ENCODE measurements at regions not wholly inside any gene's neighbourhood (a gene's known extent, or its start where the extent isn't known, plus 50 kb on each side); places are given as distances from the start of the nearest gene placed in this dataset.
"Not testable (repeated sequence)": the region's sequence is repeated elsewhere in the genome, so short reads cannot be mapped to it uniquely, and the experiment has no call there.

DNA sequence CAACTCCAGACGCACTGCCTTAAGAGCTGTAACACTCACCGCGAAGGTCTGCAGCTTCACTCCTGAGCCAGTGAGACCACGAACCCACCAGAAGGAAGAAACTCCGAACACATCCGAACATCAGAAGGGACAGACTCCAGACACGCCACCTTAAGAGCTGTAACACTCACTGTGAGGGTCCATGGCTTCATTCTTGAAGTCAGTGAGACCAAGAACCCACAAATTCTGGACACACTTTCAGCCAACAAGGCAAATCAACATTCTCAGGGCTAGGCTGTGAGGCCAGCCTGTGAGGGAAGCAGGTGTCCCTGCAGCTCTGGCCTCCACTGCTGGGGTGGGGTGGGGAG is 275.3 kb downstream of the ADGRD1 start:
- not testable (repeated sequence) for DNase-seq (ENCODE audit: low read depth in 2 of 3, low spot score in 1 of 3)

DNA sequence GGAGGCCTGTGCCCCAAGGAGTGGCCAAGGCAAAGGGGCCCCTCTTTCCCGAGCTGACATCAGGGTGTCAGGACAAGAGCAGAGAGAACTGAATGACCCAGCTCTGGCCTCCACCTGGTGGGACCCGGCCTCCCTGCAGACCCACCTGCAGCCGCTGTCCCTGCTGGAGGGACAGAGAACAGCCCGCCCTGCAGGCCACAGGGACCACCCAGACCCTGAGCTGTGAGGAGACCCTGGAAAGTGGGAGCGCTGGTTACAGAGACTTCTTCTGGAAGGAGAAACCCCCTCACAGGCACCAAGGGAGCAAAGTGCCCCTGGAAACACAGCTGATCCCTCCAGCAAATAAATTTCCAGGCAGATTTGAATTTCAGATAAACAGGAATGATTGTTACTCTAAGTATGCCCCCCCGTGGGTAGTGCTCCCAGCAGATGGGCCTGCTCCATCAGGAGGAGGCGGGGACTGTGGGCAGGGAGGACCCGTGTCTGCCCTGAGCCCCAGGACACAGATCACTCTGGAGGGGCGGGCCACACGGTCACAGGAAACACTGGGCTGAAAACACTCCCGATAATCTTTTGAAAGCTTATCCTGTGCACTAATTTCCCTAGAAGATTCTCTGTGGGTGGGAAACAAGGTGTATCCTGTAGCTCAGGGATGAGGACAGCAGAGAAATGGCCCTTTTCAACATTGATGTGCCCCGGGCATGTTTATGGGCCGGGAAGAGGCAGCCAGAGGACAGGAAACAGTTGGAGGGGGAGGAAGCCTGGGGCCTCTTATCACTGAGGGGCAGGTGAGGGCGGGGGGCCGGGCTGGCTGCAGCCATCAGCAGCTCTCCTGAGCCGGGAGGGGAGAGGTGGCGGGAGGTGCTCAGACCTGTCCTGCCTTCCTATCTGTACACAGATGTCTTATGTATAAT is 276.0 kb downstream of the ADGRD1 start:
- no peak for DNase-seq (ENCODE audit: low read depth in 2 of 3, low spot score in 1 of 3)

DNA sequence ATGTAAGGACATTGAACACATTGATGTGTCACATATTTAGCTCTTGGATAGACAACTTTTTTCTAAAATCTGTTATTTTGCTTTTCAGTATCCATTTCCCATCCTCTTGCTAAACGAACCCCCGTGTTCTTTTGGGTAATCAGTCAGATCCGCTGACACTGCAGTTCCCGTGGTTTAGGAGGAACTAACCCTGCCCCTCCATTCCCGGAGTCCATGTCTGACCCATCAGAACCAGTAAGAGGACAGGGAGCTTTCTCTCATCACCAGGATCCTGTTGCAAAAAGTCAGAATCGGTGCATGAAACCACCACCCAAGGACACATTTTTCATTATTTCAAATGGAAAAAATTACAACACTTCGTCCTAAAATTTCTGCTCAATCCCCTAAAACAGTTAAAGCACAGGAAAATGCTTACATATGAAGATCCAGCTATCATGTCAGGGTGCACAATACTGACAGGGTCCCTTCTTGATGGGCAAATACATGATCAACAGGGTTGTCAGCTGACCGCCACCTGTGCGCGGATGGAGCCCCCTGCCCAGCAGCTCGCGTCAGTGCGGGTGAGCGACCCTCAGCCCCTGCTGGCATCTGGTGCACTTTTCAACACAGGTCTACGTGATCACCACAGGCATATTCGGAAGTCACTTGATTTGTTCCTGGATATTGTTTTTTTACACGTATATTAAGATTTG is 276.8 kb downstream of the ADGRD1 start:
- DNase-seq (ENCODE audit: low read depth in 2 of 3, low spot score in 1 of 3), result no peak

DNA sequence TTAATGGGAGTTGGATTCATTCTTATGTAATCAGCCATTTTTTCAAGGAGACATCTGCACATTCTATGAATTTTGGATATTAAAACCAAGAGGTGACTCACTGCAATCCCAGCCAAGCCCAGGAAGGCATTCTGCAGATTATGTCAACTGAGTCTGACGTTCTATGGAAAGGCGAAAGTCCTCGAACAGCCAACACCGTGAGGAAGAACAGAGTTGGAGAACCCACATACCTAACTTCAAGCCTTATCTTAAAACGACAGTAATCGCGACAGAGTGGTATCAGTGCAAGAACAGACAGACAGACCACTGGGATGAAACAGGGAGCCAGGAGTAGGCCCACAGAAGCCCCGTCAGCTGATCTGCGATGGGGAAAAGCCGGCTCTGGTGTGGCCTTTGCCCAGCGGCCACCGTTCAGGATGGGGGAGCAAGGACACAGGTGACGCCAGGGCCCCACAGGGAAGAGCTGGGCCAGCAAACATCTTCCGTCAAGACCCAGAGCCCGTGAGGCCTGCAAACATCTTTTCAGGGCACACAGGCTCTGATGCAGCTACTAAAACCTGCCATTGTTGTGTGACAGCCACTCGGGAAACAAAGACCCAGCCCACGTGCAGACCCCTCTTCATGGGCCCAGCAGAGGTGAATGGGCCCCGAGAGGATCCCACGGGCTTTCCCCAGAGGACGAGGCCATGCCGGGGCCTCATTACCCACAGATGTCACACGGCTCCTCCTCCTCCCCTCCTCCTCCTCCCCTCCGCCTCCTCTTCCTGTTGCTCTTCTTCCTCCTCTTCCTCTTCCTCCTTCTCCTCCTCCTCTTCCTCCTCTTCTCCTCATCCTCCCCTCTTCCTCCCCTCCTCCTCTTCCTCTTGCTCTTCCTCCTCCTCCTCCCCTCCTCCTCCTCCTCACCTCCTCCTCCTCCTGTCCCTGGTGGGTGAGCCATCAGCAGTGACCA is 277.6 kb downstream of the ADGRD1 start:
- no peak for DNase-seq (ENCODE audit: low read depth in 2 of 3, low spot score in 1 of 3)

DNA sequence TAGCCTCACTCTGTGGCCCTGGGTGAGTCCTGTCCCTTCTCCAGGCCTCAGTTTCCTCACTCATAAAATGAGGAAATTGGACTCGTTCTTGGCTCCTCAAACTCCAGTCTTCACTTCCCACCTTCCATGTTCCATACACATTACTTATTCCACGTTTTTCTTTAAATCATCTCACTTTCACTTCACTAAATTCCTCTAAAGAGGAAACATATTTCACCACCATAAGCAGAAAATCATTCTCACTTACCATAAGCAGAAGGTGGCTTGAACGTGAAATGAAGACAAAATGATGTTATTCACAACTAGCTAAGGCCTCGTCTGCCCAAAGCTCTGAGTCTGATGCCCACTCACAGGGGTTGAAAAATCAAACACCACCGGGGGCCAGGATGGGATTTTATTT is 278.3 kb downstream of the ADGRD1 start:
- DNase-seq (ENCODE audit: low read depth in 2 of 3, low spot score in 1 of 3), result no peak

DNA sequence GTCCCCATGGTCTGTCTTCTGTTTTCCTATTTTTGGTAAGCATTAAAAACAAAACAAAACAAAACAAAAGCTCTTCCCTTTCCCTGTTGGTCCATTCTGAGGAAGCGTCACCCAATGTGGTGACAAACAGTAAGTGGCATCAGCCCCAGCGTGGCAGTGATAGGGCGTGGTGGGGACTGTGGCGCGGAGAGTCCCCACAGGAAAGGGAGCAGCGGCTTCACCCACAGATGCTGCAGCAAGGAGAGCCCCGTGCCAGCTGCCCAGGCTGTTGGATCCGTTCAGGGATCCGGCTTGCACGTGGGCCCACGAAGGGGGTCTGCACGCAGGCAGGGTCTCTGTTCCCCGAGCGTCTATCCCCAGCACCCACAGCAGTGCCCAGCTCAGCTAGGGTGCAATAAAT is 279.2 kb downstream of the ADGRD1 start:
- DNase-seq (ENCODE audit: low read depth in 2 of 3, low spot score in 1 of 3), result not testable (repeated sequence)

DNA sequence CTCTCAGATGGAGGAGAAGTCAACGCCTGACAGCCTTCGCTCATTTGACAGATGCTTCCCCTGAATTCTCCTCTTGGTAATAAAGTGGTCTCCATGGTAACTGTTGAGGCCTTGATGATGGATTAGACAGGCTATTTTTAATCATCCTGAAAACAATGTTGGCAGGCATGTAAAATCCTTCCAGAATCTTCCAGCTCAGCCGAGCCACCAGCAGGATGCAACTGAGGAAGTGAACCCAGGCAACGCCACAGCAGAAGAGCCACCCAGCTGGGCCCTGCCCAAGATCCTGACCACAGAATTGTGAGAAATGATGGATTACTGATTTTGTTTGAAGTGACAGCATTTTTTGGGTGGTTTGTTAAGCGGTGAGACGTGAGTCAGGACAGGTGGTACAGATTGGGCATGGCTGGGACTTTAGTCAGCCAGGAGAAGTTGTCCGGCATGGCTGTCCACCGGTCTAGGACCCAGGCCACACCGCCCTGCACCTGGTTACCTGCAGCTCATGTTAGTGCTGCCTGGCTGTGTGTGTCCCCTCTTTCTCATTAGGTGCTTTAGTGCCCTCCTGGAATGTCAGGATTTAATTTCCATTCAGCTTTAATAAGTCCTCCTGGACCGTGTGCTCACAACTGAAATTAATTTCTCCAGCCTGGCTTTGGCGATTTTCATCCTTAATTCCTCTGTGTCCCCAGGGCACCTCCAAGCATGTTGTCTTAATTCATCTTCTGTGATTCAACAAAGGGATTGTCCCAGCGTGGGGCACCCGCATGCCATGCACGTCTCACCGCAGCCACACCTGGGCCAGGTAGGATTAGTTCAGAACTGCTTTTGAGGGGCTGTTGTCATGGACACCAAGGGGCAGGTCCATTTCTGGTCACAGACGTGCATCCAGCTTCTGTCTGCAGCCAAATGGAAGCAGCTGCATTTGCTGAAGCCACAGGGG is 280.4 kb downstream of the ADGRD1 start:
- not testable (repeated sequence) for DNase-seq (ENCODE audit: low read depth in 2 of 3, low spot score in 1 of 3)

DNA sequence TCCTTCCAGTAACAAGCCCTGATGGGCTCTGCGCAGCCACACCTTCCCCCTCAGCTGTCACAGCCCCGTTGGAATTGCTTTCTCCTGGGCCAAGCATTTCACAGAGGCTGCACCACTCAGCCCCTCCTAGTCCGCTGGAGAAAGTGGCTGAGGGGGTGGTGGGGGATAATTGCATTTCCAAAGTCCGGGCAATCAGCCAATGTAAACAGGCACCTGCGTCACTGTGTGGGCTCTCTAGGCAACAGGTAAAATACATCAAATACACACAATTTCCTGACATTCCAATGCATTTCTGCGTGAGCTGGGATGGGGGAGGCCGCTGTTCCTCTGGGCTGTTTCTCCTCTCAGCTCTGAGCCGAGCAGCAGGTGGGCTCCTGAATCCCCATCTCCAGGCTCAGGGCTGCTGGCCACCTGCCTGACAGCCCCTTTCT is 281.1 kb downstream of the ADGRD1 start:
- DNase-seq (ENCODE audit: low read depth in 2 of 3, low spot score in 1 of 3), result not testable (repeated sequence)

DNA sequence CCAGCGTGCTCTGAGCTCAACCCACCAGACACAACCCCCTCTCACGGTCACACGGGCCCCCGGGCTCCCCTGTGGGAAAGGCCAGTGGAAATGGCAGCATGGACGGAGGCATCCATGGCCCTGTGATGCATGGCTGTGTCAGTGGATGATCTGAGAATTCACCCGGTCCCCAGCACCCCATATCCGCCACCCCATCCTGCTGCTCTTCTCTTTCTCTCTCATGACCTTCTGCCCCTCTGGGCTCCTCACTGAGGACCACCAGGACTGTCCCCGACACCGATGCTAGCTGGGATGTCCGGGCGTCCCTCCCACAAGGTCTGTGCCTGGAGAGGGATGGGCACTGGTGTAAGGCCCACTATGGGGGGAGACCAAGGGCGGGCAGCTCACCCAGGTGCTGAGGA is 282.2 kb downstream of the ADGRD1 start:
- DNase-seq (ENCODE audit: low read depth in 2 of 3, low spot score in 1 of 3), result no peak

DNA sequence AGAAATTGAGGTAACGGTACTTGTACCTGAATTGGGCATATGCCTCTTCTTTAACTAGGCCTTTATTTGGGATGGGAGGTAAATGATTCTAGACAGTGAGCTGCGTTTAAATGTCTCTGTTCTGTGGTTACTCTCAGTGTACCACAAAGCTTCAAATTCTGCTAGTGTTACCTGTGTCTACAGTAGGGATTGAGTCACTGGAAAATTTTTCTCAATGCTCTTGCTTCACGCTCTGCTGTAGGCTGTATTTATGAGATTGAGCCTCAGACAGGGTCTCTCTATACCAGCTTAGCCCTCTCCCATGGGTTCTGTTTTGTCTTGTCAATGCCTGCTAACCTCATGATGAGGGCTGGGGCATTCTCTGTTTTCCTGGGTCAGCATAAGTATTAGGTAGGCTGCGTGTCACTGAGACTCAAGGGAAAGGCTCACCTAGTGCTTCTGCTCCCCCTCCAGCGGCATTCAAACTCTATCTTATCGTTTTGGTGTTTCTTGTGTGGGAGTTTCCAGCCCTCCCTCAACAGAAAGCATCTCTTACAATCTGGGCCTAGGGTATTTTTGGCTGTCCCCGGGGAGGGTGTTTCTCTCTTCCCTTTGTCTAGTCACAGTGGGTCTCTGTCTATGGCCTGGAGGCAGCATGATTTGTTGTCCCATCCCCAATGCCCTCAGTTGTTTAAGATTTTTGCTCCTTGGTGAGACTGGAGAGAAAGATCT is 285.8 kb downstream of the ADGRD1 start:
- DNase-seq (ENCODE audit: low read depth in 2 of 3, low spot score in 1 of 3), result no peak

DNA sequence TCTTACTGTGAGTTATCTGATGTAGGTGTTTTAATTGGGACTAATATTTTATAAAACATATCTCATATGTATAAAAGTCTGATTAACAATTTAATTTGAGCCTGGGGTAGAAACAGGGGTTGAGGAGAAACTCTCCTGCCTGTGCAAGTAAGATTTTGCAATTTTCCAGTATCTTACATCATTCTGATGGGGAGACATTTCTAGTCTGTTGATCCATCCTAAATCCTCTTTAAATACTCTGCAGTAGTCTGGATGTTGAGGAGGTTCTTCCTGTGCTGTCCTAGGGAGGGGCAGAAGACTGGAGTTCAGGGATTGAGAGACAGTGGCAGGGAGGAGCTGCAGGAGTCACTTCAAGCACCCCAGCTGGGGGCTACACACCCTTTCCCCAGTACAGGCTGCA is 287.8 kb downstream of the ADGRD1 start:
- DNase-seq (ENCODE audit: low read depth in 2 of 3, low spot score in 1 of 3), result no peak

DNA sequence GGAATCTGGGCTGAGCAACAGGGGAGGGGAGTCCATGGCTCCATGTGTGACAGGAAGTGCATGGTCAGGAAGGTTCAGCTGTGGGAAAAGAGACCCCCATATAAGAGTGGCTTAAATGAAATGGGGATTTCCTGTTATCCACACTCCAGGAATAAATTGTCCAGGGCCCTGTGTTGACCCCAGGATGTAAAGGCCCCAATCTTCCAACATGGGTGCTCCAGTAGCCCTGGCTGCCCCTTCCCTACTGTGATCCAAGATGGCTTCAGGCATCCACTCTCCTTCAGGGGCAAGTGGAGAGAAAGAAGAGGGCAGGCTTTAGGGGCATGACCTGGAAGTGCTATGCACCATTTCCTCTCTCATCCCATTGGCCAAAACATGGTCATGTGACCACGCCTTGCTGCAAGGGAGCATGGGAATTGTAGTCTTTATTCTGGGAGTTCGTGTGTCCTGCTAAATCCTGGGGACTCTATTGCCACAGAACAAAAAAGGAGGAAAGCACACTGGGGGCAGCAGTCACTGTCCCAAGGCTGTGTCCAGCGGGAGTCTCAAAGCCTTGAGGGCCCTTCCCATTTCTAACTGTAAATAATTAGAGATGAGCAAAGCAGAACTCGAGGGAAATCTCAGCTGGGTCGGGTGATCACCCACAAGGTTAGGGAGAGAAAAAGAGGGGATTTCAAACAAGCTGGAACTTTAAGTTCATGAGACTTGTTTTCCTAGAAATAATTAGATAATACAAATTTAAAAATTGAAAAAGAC is 289.2 kb downstream of the ADGRD1 start:
- peak in 1 of 3 donors; percentile 3 for DNase-seq (ENCODE audit: low read depth in 2 of 3, low spot score in 1 of 3)

DNA sequence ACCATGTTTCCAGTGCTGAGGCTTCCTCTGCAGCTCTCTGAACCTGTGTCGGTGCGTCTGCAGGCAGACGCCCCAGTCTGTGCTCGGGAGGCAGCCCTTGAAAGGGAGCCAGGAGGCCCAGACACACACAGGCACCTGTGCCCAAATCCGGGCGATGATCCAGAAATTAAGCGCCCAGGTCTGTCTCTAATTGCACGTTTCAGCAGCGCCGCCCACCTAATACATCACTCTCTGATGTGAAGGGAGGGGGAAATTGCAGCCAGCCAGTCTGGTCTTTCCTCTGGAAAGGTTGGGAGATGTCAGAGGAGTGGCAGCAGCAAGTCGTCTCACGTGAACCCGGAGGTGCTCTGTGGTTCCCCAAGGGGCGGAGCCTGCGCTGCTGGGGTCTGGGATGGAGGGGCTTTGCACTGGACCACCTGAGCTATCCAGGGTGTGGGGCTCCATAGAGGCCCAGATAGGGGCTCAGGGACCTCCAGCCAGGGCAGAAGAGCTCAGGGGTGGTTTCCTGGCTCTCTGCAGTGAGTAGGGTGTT is 290.5 kb downstream of the ADGRD1 start:
- not testable (repeated sequence) for DNase-seq (ENCODE audit: low read depth in 2 of 3, low spot score in 1 of 3)

DNA sequence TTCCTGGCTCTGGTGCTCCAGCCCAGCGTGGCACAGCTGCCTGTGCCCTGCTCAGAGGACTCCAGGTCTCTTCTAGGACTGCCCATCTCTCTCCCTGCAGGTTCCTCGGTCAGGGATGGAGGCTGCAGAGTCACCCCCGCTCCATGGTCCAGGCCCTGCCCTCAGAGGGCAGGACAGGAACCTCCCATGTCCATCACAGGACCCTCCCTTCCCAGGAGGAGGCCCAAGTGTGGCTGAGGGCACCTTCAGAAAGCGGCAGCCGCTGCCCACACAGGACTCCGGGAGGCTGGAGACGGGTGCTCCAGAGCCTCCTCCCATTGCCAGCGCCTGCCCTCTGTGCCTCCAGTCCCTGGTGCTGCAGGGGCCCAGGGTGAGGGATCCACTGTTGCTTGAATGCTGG is 291.5 kb downstream of the ADGRD1 start:
- not testable (repeated sequence) for DNase-seq (ENCODE audit: low read depth in 2 of 3, low spot score in 1 of 3)

DNA sequence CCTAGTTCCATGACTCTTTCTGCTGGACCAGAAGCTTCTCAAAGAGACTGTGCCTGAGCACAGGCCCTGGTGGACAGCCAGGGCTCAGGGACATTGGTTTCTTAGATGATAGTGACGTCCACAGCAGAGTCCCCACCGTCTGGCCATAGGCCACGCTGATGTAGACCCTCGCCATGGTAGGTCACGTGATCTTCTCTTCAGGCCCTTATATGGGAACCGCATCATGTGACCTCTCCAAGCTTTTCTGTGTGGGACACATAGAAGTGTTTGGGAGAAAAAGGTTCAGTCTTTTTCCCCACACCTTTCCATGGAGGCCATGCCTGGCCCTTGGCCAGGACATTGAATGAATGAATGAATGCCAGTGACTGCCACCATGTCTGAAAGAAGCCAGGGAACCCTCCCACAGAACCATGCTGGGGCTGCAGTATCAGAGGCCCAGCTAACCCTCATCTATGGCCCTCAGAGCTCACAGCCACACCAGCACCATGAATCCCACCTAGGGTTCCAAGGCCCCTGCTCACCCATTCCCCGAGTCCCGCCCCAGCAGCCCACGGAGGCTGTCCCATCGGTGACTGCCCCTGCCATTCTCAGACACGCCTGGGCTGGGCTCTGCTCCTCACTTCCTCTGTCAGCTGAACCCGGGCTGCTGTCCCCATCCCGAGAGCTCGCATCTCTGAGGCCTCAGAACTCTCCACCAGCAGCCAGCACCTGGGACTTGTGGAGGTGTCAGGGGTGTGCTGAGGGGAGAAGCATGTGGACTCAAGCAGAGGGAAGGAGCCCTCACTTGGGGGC is 292.1 kb downstream of the ADGRD1 start:
- no peak for DNase-seq (ENCODE audit: low read depth in 2 of 3, low spot score in 1 of 3)

DNA sequence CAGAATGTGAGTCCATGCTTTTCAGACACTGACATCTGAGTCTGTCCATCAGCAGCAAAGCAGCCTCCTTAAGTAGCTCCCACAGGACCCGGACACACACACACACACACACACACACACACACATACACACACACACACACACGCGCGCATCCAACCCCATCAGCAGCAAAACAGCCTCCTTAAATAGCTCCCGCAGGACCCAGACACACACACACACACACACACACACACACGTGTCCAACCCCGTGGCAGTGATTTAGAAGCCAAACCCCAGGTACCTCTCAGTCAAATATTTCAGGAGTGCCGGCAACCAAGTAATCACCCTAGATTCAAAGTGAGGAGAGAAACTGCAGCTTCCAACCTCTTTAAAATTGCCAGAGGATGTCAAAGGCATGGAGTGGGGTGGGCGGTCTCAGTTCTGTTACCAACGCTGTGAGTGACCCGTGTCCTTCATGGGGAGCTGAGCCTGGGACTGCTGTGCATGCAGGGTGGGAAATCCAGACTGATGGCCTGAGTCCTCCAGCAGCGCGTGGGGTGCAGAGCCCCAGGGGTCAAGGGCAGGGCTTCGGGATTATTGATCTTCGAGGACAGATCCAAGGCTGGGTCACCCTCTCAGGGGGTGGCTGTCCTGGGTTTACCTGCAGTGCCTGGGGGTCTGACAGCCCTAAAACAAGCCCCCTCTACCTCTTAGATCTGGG is 293.5 kb downstream of the ADGRD1 start:
- DNase-seq (ENCODE audit: low read depth in 2 of 3, low spot score in 1 of 3), result not testable (repeated sequence)

DNA sequence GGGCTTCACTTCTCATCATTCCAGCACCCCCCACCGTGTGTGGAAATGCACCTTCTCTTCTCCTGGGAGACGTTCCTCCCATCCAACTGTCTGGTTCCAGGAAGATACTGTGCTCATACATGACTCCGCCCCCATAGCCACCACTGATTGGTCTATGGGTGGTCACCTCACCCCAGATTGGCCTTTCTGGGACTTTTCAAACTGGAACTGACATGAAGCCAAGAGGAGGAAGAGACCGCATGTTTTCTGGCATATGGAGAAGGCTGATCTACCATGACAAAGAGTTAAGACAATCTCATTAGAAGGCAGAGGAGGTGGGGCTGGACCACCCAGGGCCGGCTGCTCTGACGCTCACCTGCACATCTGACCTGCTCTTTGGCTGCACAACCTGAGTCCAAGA is 294.2 kb downstream of the ADGRD1 start:
- DNase-seq (ENCODE audit: low read depth in 2 of 3, low spot score in 1 of 3), result not testable (repeated sequence)
